PC-3 (cell line): ENCODE measurements at regions not wholly inside any gene's neighbourhood (a gene's known extent, or its start where the extent isn't known, plus 50 kb on each side); places are given as distances from the start of the nearest gene placed in this dataset.

Source experiments
- ATAC-seq: fragments of 200-7000 bp; cut with Tn5 transposase; 2 replicates; pipeline ENCODE4 v1.9.1; 2020; ENCODE audit warnings: mild to moderate bottlenecking, moderate library complexity
- BruUV-seq: library from RNA; stranded (reverse); fragments of 400-500 nt; replicated peaks from 2 replicates; lab custom pipeline; 2021; lab: Mats Ljungman, UMichigan
- CTCF ChIA-PET: fragments of 300-600 bp; sonication (Branson Sonifier 250); formaldehyde crosslinking; loops from one replicate; lab custom pipeline; 2022; ENCODE audit warnings: antibody characterized with exemption; lab: Charles Lee
- POLR2A ChIA-PET: fragments of 300-600 bp; sonication (Branson Sonifier 250); formaldehyde crosslinking; loops from one replicate; lab custom pipeline; 2022; ENCODE audit warnings: antibody characterized with exemption; ENCODE audit not compliant: unreplicated experiment; lab: Charles Lee
- DNase-seq: peaks from one replicate; pipeline ENCODE4 v3.0.0-alpha.2; 2015
- H2AFZ ChIP-seq: fragments of 300-600 bp; sonication (generic); 2 replicates; pipeline ENCODE4 v1.6.0; 2016; ENCODE audit warnings: antibody characterized with exemption, low read length
- H3F3A ChIP-seq: fragments of 300-600 bp; sonication (generic); one replicate; pipeline ENCODE4 v1.6.0; 2017; ENCODE audit warnings: antibody characterized with exemption, low read length, control low read depth, mild to moderate bottlenecking; ENCODE audit not compliant: unreplicated experiment
- H3K27ac ChIP-seq: fragments of 300-600 bp; sonication (generic); 2 replicates; pipeline ENCODE4 v1.5.1; 2016; ENCODE audit warnings: mild to moderate bottlenecking, low read length
- H3K27me3 ChIP-seq: fragments of 300-600 bp; sonication (generic); 2 replicates; pipeline ENCODE4 v1.6.1; 2016; ENCODE audit warnings: low read length, mixed read lengths
- H3K36me3 ChIP-seq: fragments of 300-600 bp; sonication (generic); 2 replicates; pipeline ENCODE4 v1.6.1; 2016; ENCODE audit warnings: low read depth, mixed run types, low read length, mixed read lengths
- H3K4me1 ChIP-seq: fragments of 300-600 bp; sonication (generic); 2 replicates; pipeline ENCODE4 v1.5.1; 2016; ENCODE audit warnings: low read length; ENCODE audit not compliant: insufficient read depth
- H3K4me2 ChIP-seq: fragments of 300-600 bp; sonication (generic); 2 replicates; pipeline ENCODE4 v1.6.0; 2016; ENCODE audit warnings: low read length
- H3K4me3 ChIP-seq: fragments of 300-600 bp; sonication (generic); 2 replicates; pipeline ENCODE4 v1.5.1; 2016; ENCODE audit warnings: mild to moderate bottlenecking, low read length, mixed read lengths
- H3K79me2 ChIP-seq: fragments of 300-600 bp; sonication (generic); 2 replicates; pipeline ENCODE4 v1.6.1; 2017; ENCODE audit warnings: low read length, mixed read lengths
- H3K9ac ChIP-seq: fragments of 300-600 bp; sonication (generic); 2 replicates; pipeline ENCODE4 v1.6.0; 2016; ENCODE audit warnings: mild to moderate bottlenecking, low read length
- H3K9me2 ChIP-seq: fragments of 300-600 bp; sonication (generic); replicated peaks from 2 replicates; pipeline ENCODE4 v1.6.1; 2016; ENCODE audit warnings: mixed run types, low read length, mixed read lengths
- H3K9me3 ChIP-seq: fragments of 300-600 bp; sonication (generic); 2 replicates; pipeline ENCODE4 v1.6.1; 2016; ENCODE audit warnings: low read length, mixed read lengths
- H4K20me1 ChIP-seq: fragments of 300-600 bp; sonication (generic); 2 replicates; pipeline ENCODE4 v1.6.1; 2016; ENCODE audit warnings: low read length, mixed read lengths
- EZH2 ChIP-seq: fragments of 300-600 bp; sonication (generic); IDR thresholded peaks from one replicate; pipeline ENCODE4 v1.6.1; 2017; ENCODE audit warnings: antibody characterized with exemption, mild to moderate bottlenecking, low read length; ENCODE audit not compliant: unreplicated experiment
- EZH2phosphoT487 ChIP-seq: fragments of 300-600 bp; sonication (generic); IDR thresholded peaks from 2 replicates; pipeline ENCODE4 v1.6.1; 2018; ENCODE audit warnings: mild to moderate bottlenecking, antibody characterized with exemption, low read length, borderline replicate concordance
- intact Hi-C: fragments of 100-400 bp; cut with micrococcal nuclease; formaldehyde crosslinking; loops from 2 replicates; pipeline ENCODE4 v1.9.0; 2023
- TF ChIP-seq, protein P1 (sequence below): fragments of 300-600 bp; sonication (generic); conservative IDR thresholded peaks from 2 replicates; pipeline ENCODE4 v1.5.1; 2017; ENCODE audit warnings: antibody characterized with exemption, low read depth, mild to moderate bottlenecking, low read length

DNA sequence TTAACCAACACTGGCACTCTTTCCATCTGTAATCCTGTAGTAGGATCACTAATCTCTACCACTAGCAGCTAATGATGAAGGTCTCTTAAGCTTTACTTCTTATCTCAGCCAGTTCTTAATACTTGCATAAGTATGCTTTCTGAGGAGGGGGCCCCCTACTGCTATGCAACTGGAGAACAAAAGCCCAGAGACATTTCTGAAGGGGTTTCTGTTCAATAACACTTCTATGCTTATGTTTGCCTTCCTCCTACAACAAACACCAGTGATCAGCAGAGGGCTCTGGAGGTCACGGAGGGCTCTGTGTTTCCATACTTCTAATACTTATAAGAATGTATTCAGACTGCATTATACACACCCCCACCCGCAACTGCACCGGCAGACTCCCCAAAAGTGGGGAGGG is 215.8 kb downstream of the BARHL2 start:
- H3F3A ChIP-seq = no peaks in the 10 kb centered on the region
- H3K4me3 ChIP-seq = no peak overlapping the region
- ChIA-PET CTCF (no interaction called here), POLR2A (no interaction called here)
- intact Hi-C loops = no loop called here
- no peak overlapping the region for H3K9ac ChIP-seq
- ATAC-seq = no peak
- TF ChIP-seq, protein P1, sequence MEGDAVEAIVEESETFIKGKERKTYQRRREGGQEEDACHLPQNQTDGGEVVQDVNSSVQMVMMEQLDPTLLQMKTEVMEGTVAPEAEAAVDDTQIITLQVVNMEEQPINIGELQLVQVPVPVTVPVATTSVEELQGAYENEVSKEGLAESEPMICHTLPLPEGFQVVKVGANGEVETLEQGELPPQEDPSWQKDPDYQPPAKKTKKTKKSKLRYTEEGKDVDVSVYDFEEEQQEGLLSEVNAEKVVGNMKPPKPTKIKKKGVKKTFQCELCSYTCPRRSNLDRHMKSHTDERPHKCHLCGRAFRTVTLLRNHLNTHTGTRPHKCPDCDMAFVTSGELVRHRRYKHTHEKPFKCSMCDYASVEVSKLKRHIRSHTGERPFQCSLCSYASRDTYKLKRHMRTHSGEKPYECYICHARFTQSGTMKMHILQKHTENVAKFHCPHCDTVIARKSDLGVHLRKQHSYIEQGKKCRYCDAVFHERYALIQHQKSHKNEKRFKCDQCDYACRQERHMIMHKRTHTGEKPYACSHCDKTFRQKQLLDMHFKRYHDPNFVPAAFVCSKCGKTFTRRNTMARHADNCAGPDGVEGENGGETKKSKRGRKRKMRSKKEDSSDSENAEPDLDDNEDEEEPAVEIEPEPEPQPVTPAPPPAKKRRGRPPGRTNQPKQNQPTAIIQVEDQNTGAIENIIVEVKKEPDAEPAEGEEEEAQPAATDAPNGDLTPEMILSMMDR = no peak
- TF ChIP-seq EZH2phosphoT487 = no peak
- TF ChIP-seq EZH2 = no peak
- no peaks in the 10 kb centered on the region for H3K4me1 ChIP-seq
- no peaks in the 10 kb centered on the region for H3K9me3 ChIP-seq
- no peaks in the 10 kb centered on the region for H3K79me2 ChIP-seq
- H3K36me3 ChIP-seq = no peaks in the 10 kb centered on the region
- H3K27me3 ChIP-seq = peaks cover 50% of the 10 kb centered on the region
- no peaks in the 10 kb centered on the region for H3K9me2 ChIP-seq
- H3K27ac ChIP-seq = no peak overlapping the region
- DNase-seq = no peak
- H2AFZ ChIP-seq = no peak overlapping the region
- H3K4me2 ChIP-seq = no peak overlapping the region
- BruUV-seq = no TSS peak
- no peaks in the 10 kb centered on the region for H4K20me1 ChIP-seq

DNA sequence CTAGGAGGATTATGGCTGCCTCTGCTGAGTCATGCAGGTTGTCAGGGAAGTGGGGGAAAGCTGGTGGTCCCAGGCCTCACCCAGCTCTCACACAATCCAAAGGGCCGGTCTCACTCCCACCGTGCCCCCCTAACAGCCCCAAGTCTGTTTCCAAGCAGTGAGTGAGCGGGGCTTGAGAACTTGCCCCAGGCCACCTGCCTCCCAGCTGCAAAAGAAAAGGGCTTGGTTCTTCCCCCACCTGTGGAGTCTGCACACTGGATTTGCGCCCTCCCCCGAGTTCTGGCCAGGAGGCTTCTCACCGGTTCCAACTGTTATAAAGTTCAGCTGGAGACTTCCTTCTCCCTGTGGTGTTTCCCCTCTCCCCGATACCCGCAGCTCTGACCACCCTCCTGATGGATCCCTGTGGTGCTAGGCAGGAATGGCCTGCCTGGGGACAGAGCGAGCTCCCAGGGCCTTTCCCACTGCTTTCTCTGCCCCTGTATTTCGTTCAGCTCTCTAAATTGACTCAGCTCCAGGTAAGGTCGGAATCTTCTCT is 222.3 kb downstream of the BARHL2 start:
- BruUV-seq = no TSS peak
- Histone ChIP-seq H3K27ac (no peak overlapping the region), H4K20me1 (no peaks in the 10 kb centered on the region), H3K36me3 (no peaks in the 10 kb centered on the region), H3K4me1 (no peaks in the 10 kb centered on the region), H3K4me2 (no peak overlapping the region), H3K27me3 (peaks cover 55% of the 10 kb centered on the region), H3K4me3 (no peak overlapping the region), H3K9ac (no peak overlapping the region), H3K9me3 (no peaks in the 10 kb centered on the region), H3K79me2 (no peaks in the 10 kb centered on the region), H3F3A (no peaks in the 10 kb centered on the region), H2AFZ (no peak overlapping the region), H3K9me2 (no peaks in the 10 kb centered on the region)
- intact Hi-C loops = no loop called here
- POLR2A ChIA-PET = no interaction called here
- ATAC-seq (no peak), DNase-seq (no peak)
- TF ChIP-seq EZH2phosphoT487 (no peak), EZH2 (no peak)
- TF ChIP-seq, protein P1 = no peak
- CTCF ChIA-PET = no interaction called here

DNA sequence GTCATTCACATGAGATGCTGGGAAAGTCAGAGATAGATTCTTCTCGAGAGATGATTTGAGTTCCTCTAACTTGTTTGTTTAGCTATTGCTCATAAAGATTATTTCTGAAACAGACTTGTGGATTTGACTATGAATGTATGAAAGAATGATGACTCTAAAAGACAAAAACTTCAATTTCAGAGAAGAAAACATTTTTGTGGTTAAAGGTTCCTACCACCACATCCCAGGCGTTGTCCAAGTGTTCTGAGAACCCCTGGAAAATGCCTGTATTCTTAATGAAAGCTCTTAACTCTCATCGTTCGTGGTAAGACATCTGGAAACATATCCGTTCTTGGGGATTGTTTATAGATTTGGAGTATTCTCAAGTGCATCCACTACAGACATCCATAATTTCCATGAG is 228.7 kb downstream of the BARHL2 start:
- Histone ChIP-seq H3K36me3 (no peaks in the 10 kb centered on the region), H3K9me2 (no peaks in the 10 kb centered on the region), H3K27me3 (peaks cover 44% of the 10 kb centered on the region), H3K4me2 (no peak overlapping the region), H3K4me1 (no peaks in the 10 kb centered on the region), H3F3A (no peaks in the 10 kb centered on the region), H3K4me3 (no peak overlapping the region), H3K27ac (no peak overlapping the region), H4K20me1 (no peaks in the 10 kb centered on the region), H3K79me2 (no peaks in the 10 kb centered on the region), H3K9ac (no peak overlapping the region), H3K9me3 (no peaks in the 10 kb centered on the region), H2AFZ (no peak overlapping the region)
- TF ChIP-seq EZH2phosphoT487 (no peak), EZH2 (no peak)
- TF ChIP-seq, protein P1 = no peak
- ChIA-PET POLR2A (no interaction called here), CTCF (no interaction called here)
- intact Hi-C loops = no loop called here
- DNase-seq (peak; percentile 5), ATAC-seq (no peak)
- BruUV-seq = no TSS peak
